GM19240 (cell line): ENCODE measurements at regions not wholly inside any gene's neighbourhood (a gene's known extent, or its start where the extent isn't known, plus 50 kb on each side); places are given as distances from the start of the nearest gene placed in this dataset.

Experiments used
- DNase-seq: peaks from one replicate; pipeline ENCODE4 v3.0.0; 2011; ENCODE audit warnings: low spot score; ENCODE audit not compliant: insufficient read length

DNA sequence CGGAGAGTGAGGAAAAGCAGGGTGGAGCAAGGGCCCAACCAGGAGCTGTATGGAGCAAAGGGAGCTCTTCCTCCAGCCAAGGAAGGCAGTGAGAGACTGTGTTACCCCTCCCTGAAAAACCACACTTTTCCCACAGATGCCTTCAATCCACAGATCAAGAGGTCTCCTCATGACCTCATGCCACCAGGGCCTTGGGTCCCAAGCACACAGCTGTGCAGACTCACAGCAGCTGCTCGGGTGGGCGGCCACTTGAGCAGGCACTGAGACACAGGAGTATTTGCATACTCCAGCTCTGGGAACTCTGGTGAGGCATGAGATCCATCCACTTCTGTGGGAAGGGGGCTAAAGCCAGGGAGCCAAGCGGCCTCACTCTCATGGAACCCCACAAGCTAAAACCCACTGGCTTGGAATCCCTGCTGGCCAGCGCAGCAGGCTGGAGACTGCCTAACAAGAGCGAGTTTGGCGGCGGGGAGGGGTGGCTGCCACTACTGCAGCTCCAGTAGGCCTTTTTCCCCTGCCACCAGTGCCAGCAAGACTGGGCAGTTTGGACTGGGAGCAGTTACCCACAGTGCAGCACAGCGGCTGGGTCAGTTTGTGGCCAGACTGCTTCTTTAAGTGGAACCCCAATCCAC lies 880.6 kb upstream of the ARPP21 start:
- no peak for DNase-seq

- DNase-seq: no peak
These were observed 861.9 kb upstream of the ARPP21 start for GRCh38 chr3:34777386-34777785.

DNA sequence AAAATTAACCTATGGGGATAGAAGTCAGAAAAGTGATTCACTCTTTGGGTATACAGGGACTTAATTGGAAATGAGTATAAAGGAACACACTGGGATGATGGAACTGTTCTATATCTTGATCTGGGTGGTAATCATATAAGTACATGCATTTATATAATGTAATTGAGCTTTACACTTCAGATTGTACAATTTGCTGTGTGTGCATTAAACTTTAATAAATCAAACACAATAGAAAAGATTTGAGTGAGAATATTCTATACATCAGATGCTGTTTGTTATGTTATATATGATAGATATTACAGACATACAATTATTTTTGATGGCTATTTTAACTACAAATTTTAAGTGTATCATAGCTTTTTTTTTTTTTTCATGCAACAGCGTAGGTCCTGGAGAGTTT lies 860.2 kb upstream of the ARPP21 start:
- DNase-seq: no peak

DNA sequence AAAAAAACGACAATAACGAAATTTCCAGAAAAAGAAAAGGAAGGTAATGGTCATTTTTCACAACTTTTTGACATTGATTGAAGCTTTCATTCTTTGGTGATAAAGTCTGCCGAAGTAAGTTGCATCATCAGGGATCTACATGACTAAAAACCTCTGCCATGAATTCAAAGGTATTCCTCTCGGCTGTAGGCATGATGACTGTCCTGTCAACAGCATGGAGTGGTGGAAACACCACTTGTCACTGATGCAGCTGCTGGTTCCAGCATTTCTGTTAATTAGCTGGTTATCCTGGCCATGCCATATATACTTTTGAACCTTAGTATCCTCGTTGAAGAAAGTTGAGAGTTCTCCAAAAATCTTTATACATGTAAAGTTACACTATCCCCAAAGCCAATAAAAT lies 859.0 kb upstream of the ARPP21 start:
- DNase-seq: no peak

DNA sequence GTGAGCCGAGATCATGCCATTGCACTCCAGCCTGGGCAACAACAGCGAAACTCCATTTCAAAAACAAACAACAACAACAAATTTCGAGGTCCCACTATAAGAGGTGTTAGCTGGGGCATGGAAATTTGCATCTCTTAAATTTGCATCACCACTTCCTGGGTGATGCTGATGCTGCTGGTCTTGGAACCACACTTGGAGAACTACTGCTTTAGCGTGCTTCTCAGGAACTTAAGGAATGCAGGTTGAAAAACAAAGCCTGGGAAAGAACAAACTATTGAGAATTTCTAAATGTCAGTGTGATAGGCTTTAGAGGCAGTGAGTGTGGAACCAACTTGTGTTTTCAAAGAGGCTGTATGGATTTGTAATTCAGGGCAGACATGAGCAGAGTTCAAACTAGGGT lies 858.4 kb upstream of the ARPP21 start:
- no peak for DNase-seq

GRCh38 chr3:34782871-34783270 lies 856.5 kb upstream of the ARPP21 start:
- no peak for DNase-seq

DNA sequence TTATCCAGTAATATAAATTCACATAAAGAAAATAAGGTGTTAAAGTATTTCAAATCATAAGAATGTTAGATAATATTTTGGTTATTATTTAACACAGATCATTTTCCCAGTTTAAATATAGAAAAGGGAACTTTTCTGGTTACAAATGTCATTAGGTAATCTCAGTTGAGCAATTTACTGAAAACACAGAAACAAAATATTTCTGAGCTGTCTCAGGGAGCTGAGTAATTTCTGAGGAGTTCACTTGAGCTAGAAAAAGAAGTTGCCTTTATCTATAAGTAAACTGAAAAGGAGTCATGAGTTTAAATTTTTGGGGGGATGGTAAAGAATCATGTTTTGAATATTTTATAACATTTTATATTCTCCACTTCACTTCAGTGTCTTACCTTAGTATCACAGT lies 855.4 kb upstream of the ARPP21 start:
- no peak for DNase-seq

- DNase-seq: no peak
These were observed 846.3 kb upstream of the ARPP21 start for GRCh38 chr3:34793057-34793456.

DNA sequence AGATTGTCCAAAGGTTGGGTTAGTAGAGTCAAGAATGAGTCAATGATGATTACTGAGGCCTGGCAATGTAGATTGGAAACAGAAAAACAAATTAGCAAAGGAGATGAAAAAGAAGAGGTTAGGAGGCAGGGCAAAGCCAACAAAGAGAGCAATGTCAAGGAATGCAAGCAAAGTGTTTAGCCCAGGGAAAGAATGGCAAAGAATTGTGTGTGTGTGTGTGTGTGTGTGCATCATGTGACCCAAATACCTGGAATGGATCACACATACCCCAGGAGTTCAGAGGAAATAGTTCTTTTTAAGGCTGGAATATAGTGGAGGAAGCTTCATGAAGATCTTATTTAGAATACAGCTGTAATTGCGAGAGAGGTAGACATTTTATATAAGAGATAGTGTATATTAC lies 831.7 kb upstream of the ARPP21 start:
- no peak for DNase-seq

DNA sequence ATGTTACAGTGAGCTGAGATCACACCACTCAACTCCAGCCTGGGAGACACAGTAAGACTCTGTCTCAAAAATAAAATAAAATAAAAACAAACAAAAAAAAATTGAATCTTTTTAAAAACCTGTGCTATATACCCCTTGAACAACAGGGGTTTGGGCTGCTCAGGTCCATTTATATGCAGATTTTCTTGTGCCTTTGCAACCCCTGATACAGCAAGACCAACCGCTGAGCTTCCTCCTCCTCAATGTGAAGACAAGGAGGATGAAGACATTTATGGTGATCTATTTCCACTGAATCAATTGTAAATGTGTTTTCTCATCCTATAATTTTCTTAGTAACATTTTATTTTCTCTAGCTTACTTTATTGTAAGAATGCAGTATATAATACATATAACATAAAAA lies 831.0 kb upstream of the ARPP21 start:
- no peak for DNase-seq

GRCh38 chr3:34828847-34829246 lies 810.5 kb upstream of the ARPP21 start:
- no peak for DNase-seq

- no peak for DNase-seq
These were observed 806.3 kb upstream of the ARPP21 start for GRCh38 chr3:34832865-34833508.

DNA sequence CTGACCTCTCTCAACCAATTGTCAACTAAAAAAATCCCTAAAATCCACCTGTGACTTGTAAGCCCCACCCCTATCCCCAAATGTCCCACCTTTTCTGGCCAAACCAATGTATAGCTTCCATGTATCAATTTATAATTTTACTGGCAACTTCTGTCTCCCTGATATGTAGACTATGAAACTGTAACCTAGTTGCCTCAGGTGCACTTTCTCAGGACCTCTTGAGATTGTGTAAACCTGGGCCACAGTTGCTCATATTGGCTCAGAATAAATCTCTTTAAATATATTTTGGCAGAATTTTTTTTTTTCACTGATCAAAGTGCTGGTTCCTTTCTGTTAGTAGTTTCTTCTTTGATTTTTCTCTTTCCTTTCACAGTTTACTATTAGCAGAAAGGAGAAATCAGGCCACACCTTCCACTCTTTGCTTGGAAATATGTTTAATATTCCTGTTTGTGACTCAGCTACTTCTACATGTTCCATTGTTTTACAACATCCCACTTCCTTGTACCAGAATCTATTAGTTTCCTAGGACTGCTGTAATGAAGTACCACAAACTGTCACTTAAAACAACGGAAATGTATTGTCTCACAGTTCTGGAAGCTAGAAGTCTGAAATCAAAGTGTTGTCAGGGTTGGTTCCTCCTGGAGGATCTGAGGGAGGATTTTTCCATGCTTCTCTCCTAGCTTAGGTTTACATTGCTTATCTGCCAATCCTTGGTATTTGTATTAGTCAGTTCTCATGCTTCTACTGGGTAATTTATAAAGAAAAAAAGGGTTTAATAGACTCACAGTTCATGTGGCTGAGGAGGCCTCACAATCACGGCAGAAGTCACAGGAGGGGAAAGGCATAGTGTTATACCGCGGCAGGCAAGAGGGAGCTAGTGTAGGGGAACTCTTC lies 801.2 kb upstream of the ARPP21 start:
- DNase-seq: no peak

GRCh38 chr3:34842706-34843480 lies 796.4 kb upstream of the ARPP21 start:
- no peak for DNase-seq

DNA sequence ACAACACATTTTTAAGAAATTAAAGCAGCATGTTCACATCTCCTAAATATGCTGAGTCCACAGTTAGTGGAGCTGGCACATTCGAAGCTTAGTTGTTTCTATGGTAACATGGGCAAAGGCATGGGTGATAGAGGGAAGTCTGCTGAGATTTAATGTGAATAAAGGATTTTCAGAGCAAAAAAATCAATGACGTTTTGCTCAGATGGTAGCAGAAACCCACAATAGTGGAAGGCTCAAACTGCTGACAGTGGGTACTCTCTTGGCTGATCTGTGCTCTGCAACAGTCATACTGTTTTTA lies 795.1 kb upstream of the ARPP21 start:
- no peak for DNase-seq

GRCh38 chr3:34851137-34851536 lies 788.2 kb upstream of the ARPP21 start:
- no peak for DNase-seq

GRCh38 chr3:34852844-34853439 lies 786.4 kb upstream of the ARPP21 start:
- no peak for DNase-seq

- DNase-seq: no peak
These were observed 783.0 kb upstream of the ARPP21 start for GRCh38 chr3:34856081-34856947.

DNA sequence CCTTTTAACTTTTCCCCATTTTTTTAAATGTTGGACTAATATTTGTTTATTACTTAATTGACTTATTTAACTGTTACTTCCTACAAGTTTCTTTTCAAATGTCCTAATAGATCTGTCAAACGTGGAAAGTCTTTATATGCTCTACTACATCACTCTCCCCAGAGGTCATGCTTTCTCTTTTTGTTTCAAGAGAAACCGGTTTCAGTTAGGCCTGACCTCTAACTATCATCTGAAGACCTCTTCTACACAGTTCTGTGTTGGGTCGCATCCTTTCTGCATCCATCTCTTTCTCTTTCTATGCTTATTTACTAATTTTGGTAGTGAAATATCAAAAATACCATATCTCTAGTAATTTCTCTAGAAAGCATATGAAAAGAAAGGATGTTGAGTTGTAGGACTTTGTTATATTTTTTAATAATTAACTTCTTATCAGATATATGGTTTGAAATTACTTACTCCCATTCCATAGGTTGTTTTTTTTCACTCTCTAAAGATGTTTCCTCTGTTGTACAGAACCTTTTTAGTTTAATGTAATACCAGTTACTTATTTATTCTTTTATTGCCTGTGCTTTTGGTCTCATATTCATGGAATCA lies 781.2 kb upstream of the ARPP21 start:
- DNase-seq: no peak

GRCh38 chr3:34859746-34860145 lies 779.6 kb upstream of the ARPP21 start:
- no peak for DNase-seq
